ENCODE measurements at regions not wholly inside any gene's neighbourhood (a gene's known extent, or its start where the extent isn't known, plus 50 kb on each side); places are given as distances from the start of the nearest gene placed in this dataset.

GRCh38 chr13:89684896-89685295 is 1662.6 kb upstream of the MIR17HG start:
- Histone ChIP-seq H3K27me3 (ENCODE audit: low read length) (no peaks in the 10 kb centered on the region), H3K9me3 (ENCODE audit: low read length) (no peaks in the 10 kb centered on the region), H3K9ac (ENCODE audit: low read length) (no peak overlapping the region), H3K79me2 (ENCODE audit: low read length) (no peaks in the 10 kb centered on the region), H3K9me2 (replicated peaks; ENCODE audit: low read length) (no peaks in the 10 kb centered on the region), H3K4me3 (ENCODE audit: low read length) (no peak overlapping the region), H3K4me1 (ENCODE audit: insufficient read depth, low read length) (no peaks in the 10 kb centered on the region), H3K27ac (ENCODE audit: low read length) (no peak overlapping the region), H4K20me1 (ENCODE audit: low read length) (no peaks in the 10 kb centered on the region), H3K36me3 (ENCODE audit: low read depth, low read length) (no peaks in the 10 kb centered on the region), H3F3A (ENCODE audit: low read length, unreplicated experiment) (no peaks in the 10 kb centered on the region), H3K4me2 (ENCODE audit: low read length) (no peak overlapping the region), H2AFZ (ENCODE audit: low read length) (no peak overlapping the region)
- intact Hi-C loops (cut with micrococcal nuclease), result no loop called here
- TF ChIP-seq EZH2 (IDR thresholded peaks at IDR 0.05; ENCODE audit: low read length, unreplicated experiment), result no peak
- no peak for TF ChIP-seq EZH2phosphoT487 (IDR thresholded peaks at IDR 0.05; ENCODE audit: borderline replicate concordance, low read length)
- no peak for TF ChIP-seq CTCF (conservative IDR thresholded peaks at IDR 0.05; ENCODE audit: low read depth, low read length)
- DNase-seq (no peak), ATAC-seq (no peak)
- BruUV-seq (replicated peaks), result no TSS peak
- POLR2A ChIA-PET (ENCODE audit: unreplicated experiment), result interaction anchor here (0.6 kb wide), 1 partner anchor 27 kb away, joined by 5 read pairs; no protein-coding TSS in a partner anchor
- CTCF ChIA-PET, result no interaction called here

GRCh38 chr13:89686171-89686570 is 1661.3 kb upstream of the MIR17HG start:
- intact Hi-C loops (cut with micrococcal nuclease), result no loop called here
- H3K36me3 ChIP-seq (ENCODE audit: low read depth, low read length), result no peaks in the 10 kb centered on the region
- no peak overlapping the region for H3K4me3 ChIP-seq (ENCODE audit: low read length)
- H3K9me2 ChIP-seq (replicated peaks; ENCODE audit: low read length), result no peaks in the 10 kb centered on the region
- TF ChIP-seq EZH2 (IDR thresholded peaks at IDR 0.05; ENCODE audit: low read length, unreplicated experiment) (no peak), CTCF (conservative IDR thresholded peaks at IDR 0.05; ENCODE audit: low read depth, low read length) (no peak), EZH2phosphoT487 (IDR thresholded peaks at IDR 0.05; ENCODE audit: borderline replicate concordance, low read length) (no peak)
- no peaks in the 10 kb centered on the region for H4K20me1 ChIP-seq (ENCODE audit: low read length)
- H3K4me1 ChIP-seq (ENCODE audit: insufficient read depth, low read length), result no peaks in the 10 kb centered on the region
- CTCF ChIA-PET, result interaction anchor here (0.5 kb wide), 1 partner anchor 188 kb away, joined by 13 read pairs; no protein-coding TSS in a partner anchor
- H2AFZ ChIP-seq (ENCODE audit: low read length), result no peak overlapping the region
- H3K79me2 ChIP-seq (ENCODE audit: low read length), result no peaks in the 10 kb centered on the region
- H3K27ac ChIP-seq (ENCODE audit: low read length), result no peak overlapping the region
- no TSS peak for BruUV-seq (replicated peaks)
- no peak overlapping the region for H3K9ac ChIP-seq (ENCODE audit: low read length)
- ATAC-seq, result no peak
- DNase-seq, result no peak
- H3F3A ChIP-seq (ENCODE audit: low read length, unreplicated experiment), result no peaks in the 10 kb centered on the region
- no peaks in the 10 kb centered on the region for H3K9me3 ChIP-seq (ENCODE audit: low read length)
- POLR2A ChIA-PET (ENCODE audit: unreplicated experiment), result no interaction called here
- H3K27me3 ChIP-seq (ENCODE audit: low read length), result no peaks in the 10 kb centered on the region
- H3K4me2 ChIP-seq (ENCODE audit: low read length), result no peak overlapping the region

GRCh38 chr13:89687066-89687465 is 1660.4 kb upstream of the MIR17HG start:
- Histone ChIP-seq H3K27me3 (ENCODE audit: low read length) (no peaks in the 10 kb centered on the region), H3F3A (ENCODE audit: low read length, unreplicated experiment) (no peaks in the 10 kb centered on the region), H3K79me2 (ENCODE audit: low read length) (no peaks in the 10 kb centered on the region), H3K9me3 (ENCODE audit: low read length) (no peaks in the 10 kb centered on the region), H3K4me3 (ENCODE audit: low read length) (no peak overlapping the region), H2AFZ (ENCODE audit: low read length) (no peak overlapping the region), H3K27ac (ENCODE audit: low read length) (no peak overlapping the region), H3K9me2 (replicated peaks; ENCODE audit: low read length) (no peaks in the 10 kb centered on the region), H4K20me1 (ENCODE audit: low read length) (no peaks in the 10 kb centered on the region), H3K4me2 (ENCODE audit: low read length) (no peak overlapping the region), H3K9ac (ENCODE audit: low read length) (no peak overlapping the region), H3K36me3 (ENCODE audit: low read depth, low read length) (no peaks in the 10 kb centered on the region), H3K4me1 (ENCODE audit: insufficient read depth, low read length) (no peaks in the 10 kb centered on the region)
- ATAC-seq (no peak), DNase-seq (no peak)
- TF ChIP-seq EZH2 (IDR thresholded peaks at IDR 0.05; ENCODE audit: low read length, unreplicated experiment), result no peak
- no peak for TF ChIP-seq CTCF (conservative IDR thresholded peaks at IDR 0.05; ENCODE audit: low read depth, low read length)
- no peak for TF ChIP-seq EZH2phosphoT487 (IDR thresholded peaks at IDR 0.05; ENCODE audit: borderline replicate concordance, low read length)
- ChIA-PET POLR2A (ENCODE audit: unreplicated experiment) (no interaction called here), CTCF (no interaction called here)
- no TSS peak for BruUV-seq (replicated peaks)
- intact Hi-C loops (cut with micrococcal nuclease), result no loop called here
